Retinal pigment epithelial cell (primary cell): ENCODE measurements at regions not wholly inside any gene's neighbourhood (a gene's known extent, or its start where the extent isn't known, plus 50 kb on each side); places are given as distances from the start of the nearest gene placed in this dataset.

Experiments
- DNase-seq: peaks from one replicate; pipeline ENCODE4 v3.0.0-alpha.2; 2010; ENCODE audit warnings: low read depth
- H3K4me3 ChIP-seq: 2 replicates; pipeline ENCODE4 v1.5.1; 2011; ENCODE audit warnings: mild to moderate bottlenecking, low read length, control low read depth, moderate library complexity
- CTCF ChIP-seq: conservative IDR thresholded peaks from 2 replicates; pipeline ENCODE4 v1.5.1; 2011; ENCODE audit warnings: low read depth, low read length, control low read depth, inconsistent platforms

GRCh38 chr2:189267925-189268579 lies 88.5 kb upstream of the COL5A2 start:
- no peak overlapping the region for H3K4me3 ChIP-seq
- TF ChIP-seq CTCF = no peak
- DNase-seq = no peak

- no peak for DNase-seq
- no peak overlapping the region for H3K4me3 ChIP-seq
- no peak for TF ChIP-seq CTCF
Measured at GRCh38 chr2:189268763-189269162, 89.2 kb upstream of the COL5A2 start.

- no peak overlapping the region for H3K4me3 ChIP-seq
- no peak for TF ChIP-seq CTCF
- DNase-seq = no peak
Measured at GRCh38 chr2:189273734-189274133, 94.2 kb upstream of the COL5A2 start.

GRCh38 chr2:189274361-189274760 lies 94.8 kb upstream of the COL5A2 start:
- no peak overlapping the region for H3K4me3 ChIP-seq
- DNase-seq = no peak
- no peak for TF ChIP-seq CTCF

- TF ChIP-seq CTCF = no peak
- peak; percentile 75 for DNase-seq
- H3K4me3 ChIP-seq = no peak overlapping the region
Measured at GRCh38 chr2:189276277-189276676, 96.7 kb upstream of the COL5A2 start.

- no peak for TF ChIP-seq CTCF
- no peak for DNase-seq
- H3K4me3 ChIP-seq = no peak overlapping the region
Measured at GRCh38 chr2:189281201-189281600, 101.6 kb upstream of the COL5A2 start.

- no peak for DNase-seq
- no peak for TF ChIP-seq CTCF
- no peak overlapping the region for H3K4me3 ChIP-seq
Measured at GRCh38 chr2:189285349-189285748, 105.8 kb upstream of the COL5A2 start.
